ENCODE measurements at regions not wholly inside any gene's neighbourhood (a gene's known extent, or its start where the extent isn't known, plus 50 kb on each side); places are given as distances from the start of the nearest gene placed in this dataset.

- no peak for TF ChIP-seq CTCF (IDR thresholded peaks at IDR 0.05)
- TF ChIP-seq EP300 (IDR thresholded peaks at IDR 0.05) = no peak
- TF ChIP-seq POLR2A (IDR thresholded peaks at IDR 0.05) = no peak
Observed at GRCh38 chr6:85035766-85036165, 271.4 kb upstream of the TBX18 start.

Measured in ovary (tissue), 3 donors.